ENCODE measurements at regions not wholly inside any gene's neighbourhood (a gene's known extent, or its start where the extent isn't known, plus 50 kb on each side); places are given as distances from the start of the nearest gene placed in this dataset.

DNA sequence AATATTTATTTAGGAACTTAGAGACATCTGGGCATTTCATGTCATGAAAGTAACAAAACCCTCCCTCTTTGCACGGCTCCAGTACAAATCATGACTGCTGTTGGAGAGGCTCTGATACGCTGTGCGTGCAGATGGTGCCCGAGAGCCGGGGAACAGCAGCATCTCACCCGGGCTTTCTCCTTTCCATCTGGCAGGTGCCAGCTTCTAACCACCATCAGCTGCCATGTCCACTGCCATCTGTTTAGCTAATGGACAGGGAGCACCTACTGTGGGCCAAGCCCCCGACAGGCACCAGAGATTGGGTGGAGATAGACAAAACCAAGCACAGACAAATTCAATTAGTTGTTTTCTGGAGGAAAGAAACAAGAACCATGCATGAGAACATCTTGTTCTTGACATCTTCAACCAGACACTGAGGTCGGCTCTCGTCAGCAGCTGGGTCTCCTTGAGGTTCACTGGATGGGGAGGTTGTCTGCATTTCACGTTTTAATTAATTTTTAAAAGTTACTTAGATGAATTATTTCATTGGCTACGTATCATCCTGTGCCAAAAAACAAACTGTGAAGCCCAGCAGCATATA lies 323.7 kb downstream of the THBS2 start:
- Histone ChIP-seq H3K9ac (ENCODE audit: low read depth in 1 of 2, low read length in 2 of 2) (no peak overlapping the region), H3K4me3 (ENCODE audit: low read depth in 1 of 3, low read length in 3 of 3) (no peak overlapping the region), H3K27ac (ENCODE audit: low read depth in 1 of 2, low read length in 2 of 2) (no peak overlapping the region), H3K36me3 (ENCODE audit: control insufficient read depth in 4 of 4, insufficient read depth in 3 of 4, low read depth in 1 of 4, low read length in 3 of 4) (no peaks in the 10 kb centered on the region), H3K4me1 (ENCODE audit: control insufficient read depth in 4 of 4, insufficient read depth in 4 of 4, low read length in 3 of 4) (no peaks in the 10 kb centered on the region), H3K9me3 (ENCODE audit: control insufficient read depth in 4 of 4, low read length in 3 of 4) (peaks cover 0 to 1% (median 0%) of the 10 kb centered on the region in 4 donors), H3K27me3 (ENCODE audit: control insufficient read depth in 4 of 4, insufficient read depth in 4 of 4, low read length in 3 of 4) (no peaks in the 10 kb centered on the region)
- no peak for DNase-seq (ENCODE audit: low spot score)
- WGBS: 94% methylated on average over 11 of the region's 11 CpGs
- no peak for TF ChIP-seq FOXA2 (IDR thresholded peaks at IDR 0.05)
- no peak for TF ChIP-seq HNF4G (IDR thresholded peaks at IDR 0.05)
- TF ChIP-seq YY1 (IDR thresholded peaks at IDR 0.05): no peak
- no peak for TF ChIP-seq JUND (IDR thresholded peaks at IDR 0.05)
- no peak for TF ChIP-seq TAF1 (conservative IDR thresholded peaks at IDR 0.05)
- no peak for TF ChIP-seq NR2F2 (IDR thresholded peaks at IDR 0.05)
- TF ChIP-seq, protein P1, sequence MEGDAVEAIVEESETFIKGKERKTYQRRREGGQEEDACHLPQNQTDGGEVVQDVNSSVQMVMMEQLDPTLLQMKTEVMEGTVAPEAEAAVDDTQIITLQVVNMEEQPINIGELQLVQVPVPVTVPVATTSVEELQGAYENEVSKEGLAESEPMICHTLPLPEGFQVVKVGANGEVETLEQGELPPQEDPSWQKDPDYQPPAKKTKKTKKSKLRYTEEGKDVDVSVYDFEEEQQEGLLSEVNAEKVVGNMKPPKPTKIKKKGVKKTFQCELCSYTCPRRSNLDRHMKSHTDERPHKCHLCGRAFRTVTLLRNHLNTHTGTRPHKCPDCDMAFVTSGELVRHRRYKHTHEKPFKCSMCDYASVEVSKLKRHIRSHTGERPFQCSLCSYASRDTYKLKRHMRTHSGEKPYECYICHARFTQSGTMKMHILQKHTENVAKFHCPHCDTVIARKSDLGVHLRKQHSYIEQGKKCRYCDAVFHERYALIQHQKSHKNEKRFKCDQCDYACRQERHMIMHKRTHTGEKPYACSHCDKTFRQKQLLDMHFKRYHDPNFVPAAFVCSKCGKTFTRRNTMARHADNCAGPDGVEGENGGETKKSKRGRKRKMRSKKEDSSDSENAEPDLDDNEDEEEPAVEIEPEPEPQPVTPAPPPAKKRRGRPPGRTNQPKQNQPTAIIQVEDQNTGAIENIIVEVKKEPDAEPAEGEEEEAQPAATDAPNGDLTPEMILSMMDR (IDR thresholded peaks at IDR 0.05; ENCODE audit: low read depth, low read length, missing input control): no peak
- TF ChIP-seq, protein P2, sequence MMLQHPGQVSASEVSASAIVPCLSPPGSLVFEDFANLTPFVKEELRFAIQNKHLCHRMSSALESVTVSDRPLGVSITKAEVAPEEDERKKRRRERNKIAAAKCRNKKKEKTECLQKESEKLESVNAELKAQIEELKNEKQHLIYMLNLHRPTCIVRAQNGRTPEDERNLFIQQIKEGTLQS (IDR thresholded peaks at IDR 0.05): no peak
- no peak for TF ChIP-seq SP1 (IDR thresholded peaks at IDR 0.05)
- TF ChIP-seq HNF4A (conservative IDR thresholded peaks at IDR 0.05): no peak
- TF ChIP-seq, protein P3, sequence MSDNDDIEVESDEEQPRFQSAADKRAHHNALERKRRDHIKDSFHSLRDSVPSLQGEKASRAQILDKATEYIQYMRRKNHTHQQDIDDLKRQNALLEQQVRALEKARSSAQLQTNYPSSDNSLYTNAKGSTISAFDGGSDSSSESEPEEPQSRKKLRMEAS (IDR thresholded peaks at IDR 0.05): no peak
- no peak for TF ChIP-seq RXRA (IDR thresholded peaks at IDR 0.05)
- no peak for TF ChIP-seq GABPA (IDR thresholded peaks at IDR 0.05 in 1 of 2, conservative IDR thresholded peaks at IDR 0.05 in 1 of 2)

DNA sequence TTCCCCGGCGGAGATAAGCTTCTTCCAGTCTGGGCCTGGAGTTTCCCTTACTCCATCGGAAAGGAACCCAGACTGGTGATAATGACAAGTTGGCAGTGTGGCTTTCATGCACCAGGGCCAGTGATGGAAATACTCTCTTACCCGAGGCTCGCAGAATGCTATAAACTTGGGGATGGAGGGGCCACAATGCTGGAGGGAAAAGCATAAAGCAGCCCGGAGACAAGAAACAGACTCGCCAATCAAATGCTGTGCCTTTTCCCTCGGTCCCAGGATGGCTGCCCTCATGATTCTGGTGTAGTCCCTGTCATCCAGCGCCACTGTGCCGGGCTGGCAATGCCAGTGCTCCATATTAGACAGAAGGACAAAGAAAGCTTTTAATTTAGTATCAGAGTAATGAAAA lies 325.6 kb downstream of the THBS2 start:
- no peak for DNase-seq (ENCODE audit: low spot score)
- 89% methylated on average over 10 of the region's 10 CpGs for WGBS
- no peak overlapping the region for H3K4me3 ChIP-seq (ENCODE audit: low read depth in 1 of 3, low read length in 3 of 3)
- H3K9ac ChIP-seq (ENCODE audit: low read depth in 1 of 2, low read length in 2 of 2): no peak overlapping the region
- no peak overlapping the region for H3K27ac ChIP-seq (ENCODE audit: low read depth in 1 of 2, low read length in 2 of 2)
- no peaks in the 10 kb centered on the region for H3K27me3 ChIP-seq (ENCODE audit: control insufficient read depth in 4 of 4, insufficient read depth in 4 of 4, low read length in 3 of 4)
- peaks cover 0 to 1% (median 0%) of the 10 kb centered on the region in 4 donors for H3K9me3 ChIP-seq (ENCODE audit: control insufficient read depth in 4 of 4, low read length in 3 of 4)
- no peaks in the 10 kb centered on the region for H3K4me1 ChIP-seq (ENCODE audit: control insufficient read depth in 4 of 4, insufficient read depth in 4 of 4, low read length in 3 of 4)
- TF ChIP-seq JUND (IDR thresholded peaks at IDR 0.05): no peak
- TF ChIP-seq, protein P1 (IDR thresholded peaks at IDR 0.05; ENCODE audit: low read depth, low read length, missing input control): no peak
- TF ChIP-seq HNF4A (conservative IDR thresholded peaks at IDR 0.05): no peak
- TF ChIP-seq SP1 (IDR thresholded peaks at IDR 0.05): no peak
- H3K36me3 ChIP-seq (ENCODE audit: control insufficient read depth in 4 of 4, insufficient read depth in 3 of 4, low read depth in 1 of 4, low read length in 3 of 4): no peaks in the 10 kb centered on the region

DNA sequence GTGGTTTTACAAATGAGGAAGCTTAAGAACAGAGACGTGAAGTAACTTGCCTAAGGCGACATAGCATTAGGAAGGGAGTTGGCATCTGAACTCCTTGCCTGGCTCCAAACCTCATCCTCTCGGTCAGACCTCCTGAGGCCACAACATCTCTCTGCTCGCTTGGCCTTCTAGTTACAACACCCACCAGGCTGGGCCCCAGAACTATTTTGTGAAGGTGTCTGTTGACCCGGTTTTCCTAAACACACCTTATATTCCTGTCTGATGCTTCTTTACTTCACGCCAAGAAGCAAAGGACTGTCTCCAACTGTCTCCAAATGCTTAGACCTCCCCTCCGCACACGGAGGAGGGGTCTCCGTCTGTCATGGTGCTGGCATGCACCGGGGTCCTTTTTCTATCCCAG lies 326.6 kb downstream of the THBS2 start:
- WGBS: 85% methylated on average over 10 of the region's 10 CpGs
- H3K36me3 ChIP-seq (ENCODE audit: control insufficient read depth in 4 of 4, insufficient read depth in 3 of 4, low read depth in 1 of 4, low read length in 3 of 4): no peaks in the 10 kb centered on the region
- TF ChIP-seq HNF4G (IDR thresholded peaks at IDR 0.05) (no peak), SP1 (IDR thresholded peaks at IDR 0.05) (no peak), HNF4A (conservative IDR thresholded peaks at IDR 0.05) (no peak), EGR1 (IDR thresholded peaks at IDR 0.05; ENCODE audit: low read depth in 2 of 2) (no peak), GABPA (IDR thresholded peaks at IDR 0.05 in 1 of 2, conservative IDR thresholded peaks at IDR 0.05 in 1 of 2) (no peak), RXRA (IDR thresholded peaks at IDR 0.05) (no peak), JUND (IDR thresholded peaks at IDR 0.05) (no peak), NR2F2 (IDR thresholded peaks at IDR 0.05) (no peak), TAF1 (conservative IDR thresholded peaks at IDR 0.05) (no peak), YY1 (IDR thresholded peaks at IDR 0.05) (no peak), FOXA1 (IDR thresholded peaks at IDR 0.05) (no peak)
- TF ChIP-seq, protein P2 (IDR thresholded peaks at IDR 0.05): no peak
- TF ChIP-seq, protein P1 (IDR thresholded peaks at IDR 0.05; ENCODE audit: low read depth, low read length, missing input control): no peak
- TF ChIP-seq, protein P3 (IDR thresholded peaks at IDR 0.05): no peak
- TF ChIP-seq, protein P4, sequence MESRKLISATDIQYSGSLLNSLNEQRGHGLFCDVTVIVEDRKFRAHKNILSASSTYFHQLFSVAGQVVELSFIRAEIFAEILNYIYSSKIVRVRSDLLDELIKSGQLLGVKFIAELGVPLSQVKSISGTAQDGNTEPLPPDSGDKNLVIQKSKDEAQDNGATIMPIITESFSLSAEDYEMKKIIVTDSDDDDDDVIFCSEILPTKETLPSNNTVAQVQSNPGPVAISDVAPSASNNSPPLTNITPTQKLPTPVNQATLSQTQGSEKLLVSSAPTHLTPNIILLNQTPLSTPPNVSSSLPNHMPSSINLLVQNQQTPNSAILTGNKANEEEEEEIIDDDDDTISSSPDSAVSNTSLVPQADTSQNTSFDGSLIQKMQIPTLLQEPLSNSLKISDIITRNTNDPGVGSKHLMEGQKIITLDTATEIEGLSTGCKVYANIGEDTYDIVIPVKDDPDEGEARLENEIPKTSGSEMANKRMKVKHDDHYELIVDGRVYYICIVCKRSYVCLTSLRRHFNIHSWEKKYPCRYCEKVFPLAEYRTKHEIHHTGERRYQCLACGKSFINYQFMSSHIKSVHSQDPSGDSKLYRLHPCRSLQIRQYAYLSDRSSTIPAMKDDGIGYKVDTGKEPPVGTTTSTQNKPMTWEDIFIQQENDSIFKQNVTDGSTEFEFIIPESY (IDR thresholded peaks at IDR 0.05): no peak

More for the DNA sequence above, 326.6 kb downstream of the THBS2 start:
- Histone ChIP-seq H3K27me3 (ENCODE audit: control insufficient read depth in 4 of 4, insufficient read depth in 4 of 4, low read length in 3 of 4) (no peaks in the 10 kb centered on the region), H3K4me3 (ENCODE audit: low read depth in 1 of 3, low read length in 3 of 3) (no peak overlapping the region), H3K27ac (ENCODE audit: low read depth in 1 of 2, low read length in 2 of 2) (no peak overlapping the region), H3K4me1 (ENCODE audit: control insufficient read depth in 4 of 4, insufficient read depth in 4 of 4, low read length in 3 of 4) (no peaks in the 10 kb centered on the region), H3K9me3 (ENCODE audit: control insufficient read depth in 4 of 4, low read length in 3 of 4) (peaks cover 0 to 1% (median 0%) of the 10 kb centered on the region in 4 donors), H3K9ac (ENCODE audit: low read depth in 1 of 2, low read length in 2 of 2) (no peak overlapping the region)
- DNase-seq (ENCODE audit: low spot score): no peak

All from liver (tissue), 8 donors.